ENCODE measurements at regions not wholly inside any gene's neighbourhood (a gene's known extent, or its start where the extent isn't known, plus 50 kb on each side); places are given as distances from the start of the nearest gene placed in this dataset.
"Not testable (repeated sequence)": the region's sequence is repeated elsewhere in the genome, so short reads cannot be mapped to it uniquely, and the experiment has no call there.

DNA sequence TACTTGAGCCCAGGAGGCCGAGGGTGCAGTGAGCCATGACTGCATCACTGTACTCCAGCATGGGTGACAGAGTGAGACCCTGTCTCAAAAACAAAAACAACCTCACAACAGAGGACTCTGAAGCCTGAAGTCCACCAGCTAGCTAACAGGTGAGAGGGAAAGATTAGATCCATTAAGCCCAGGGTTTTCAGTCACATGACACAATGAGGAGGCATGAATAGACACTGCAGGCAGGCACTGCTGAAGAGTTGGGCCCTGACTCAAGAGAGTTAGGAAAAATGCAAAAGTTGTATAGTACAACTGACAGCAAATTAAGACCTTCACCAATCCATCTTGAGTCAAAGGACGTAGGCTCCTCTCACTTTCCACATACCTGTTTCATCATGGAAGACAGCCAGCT is 64.9 kb downstream of the IARS1 start:
- TF ChIP-seq CTCF (IDR thresholded peaks at IDR 0.05), result no peak
- ATAC-seq, result no peak
- Histone ChIP-seq H3K9me3 (peaks cover 6% of the 10 kb centered on the region), H3K4me3 (no peak overlapping the region), H3K4me1 (ENCODE audit: low read depth) (no peaks in the 10 kb centered on the region), H3K36me3 (ENCODE audit: low read depth) (no peaks in the 10 kb centered on the region)
- intact Hi-C loops (cut with DNase I, micrococcal nuclease), result no loop called here
- no peak for DNase-seq

- ATAC-seq, result no peak
- intact Hi-C loops (cut with DNase I, micrococcal nuclease), result no loop called here
- no peaks in the 10 kb centered on the region for H3K4me1 ChIP-seq (ENCODE audit: low read depth)
- H3K36me3 ChIP-seq (ENCODE audit: low read depth), result no peaks in the 10 kb centered on the region
- no peak overlapping the region for H3K4me3 ChIP-seq
- no peak for DNase-seq
- TF ChIP-seq CTCF (IDR thresholded peaks at IDR 0.05), result no peak
- H3K9me3 ChIP-seq, result peaks cover 6% of the 10 kb centered on the region
Observed at GRCh38 chr9:92224177-92224576, 69.3 kb downstream of the IARS1 start.

- no peak for TF ChIP-seq CTCF (IDR thresholded peaks at IDR 0.05)
- ATAC-seq, result no peak
- DNase-seq, result no peak
- Histone ChIP-seq H3K36me3 (ENCODE audit: low read depth) (no peaks in the 10 kb centered on the region), H3K9me3 (peaks cover 6% of the 10 kb centered on the region), H3K4me3 (no peak overlapping the region), H3K4me1 (ENCODE audit: low read depth) (no peaks in the 10 kb centered on the region)
- intact Hi-C loops (cut with DNase I, micrococcal nuclease), result no loop called here
Observed at GRCh38 chr9:92223758-92224157, 69.7 kb downstream of the IARS1 start.

DNA sequence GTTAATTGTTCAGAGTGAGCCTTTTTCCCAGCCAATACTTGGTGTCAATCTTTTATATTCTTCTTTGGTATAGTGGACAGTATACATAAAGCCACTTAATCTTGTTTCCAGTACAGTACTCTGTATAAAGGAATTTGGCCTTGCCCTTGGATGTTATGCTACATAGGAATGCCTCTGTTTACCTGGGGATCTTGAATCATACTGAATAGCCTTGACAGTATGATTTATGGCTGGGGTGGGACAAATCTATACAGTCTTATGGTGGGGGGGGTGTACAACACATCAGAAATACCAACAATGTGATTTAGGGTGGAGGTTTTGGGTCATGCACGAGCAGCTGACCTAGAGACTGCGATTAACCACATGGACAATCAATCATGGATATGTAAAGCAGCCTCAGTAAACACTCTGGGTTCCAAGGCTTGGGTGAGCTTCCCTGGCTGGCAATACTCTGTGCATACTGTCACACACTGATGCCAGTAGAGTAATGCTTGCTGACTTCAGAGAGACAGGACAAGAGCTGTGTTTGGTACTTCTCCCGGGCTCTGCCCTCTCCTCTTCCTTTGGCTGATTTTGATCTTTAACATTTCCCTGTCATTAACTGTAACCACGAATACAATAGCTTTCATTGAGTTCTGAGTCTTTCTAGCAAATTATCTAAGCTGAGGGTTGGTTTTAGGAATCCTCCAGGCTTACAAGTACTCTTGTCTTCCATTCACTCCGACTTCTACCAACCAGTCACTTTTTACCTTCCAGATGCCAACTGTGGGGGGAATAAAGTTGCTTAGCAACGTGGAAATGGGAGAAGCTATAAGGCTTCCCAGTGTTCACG is 84.6 kb downstream of the IARS1 start:
- H3K9me3 ChIP-seq, result no peaks in the 10 kb centered on the region
- no peak overlapping the region for H3K4me3 ChIP-seq
- TF ChIP-seq CTCF (IDR thresholded peaks at IDR 0.05), result no peak
- H3K36me3 ChIP-seq (ENCODE audit: low read depth), result no peaks in the 10 kb centered on the region
- H3K4me1 ChIP-seq (ENCODE audit: low read depth), result no peaks in the 10 kb centered on the region
- ATAC-seq (no peak), DNase-seq (no peak)
- intact Hi-C loops (cut with DNase I, micrococcal nuclease), result no loop called here

DNA sequence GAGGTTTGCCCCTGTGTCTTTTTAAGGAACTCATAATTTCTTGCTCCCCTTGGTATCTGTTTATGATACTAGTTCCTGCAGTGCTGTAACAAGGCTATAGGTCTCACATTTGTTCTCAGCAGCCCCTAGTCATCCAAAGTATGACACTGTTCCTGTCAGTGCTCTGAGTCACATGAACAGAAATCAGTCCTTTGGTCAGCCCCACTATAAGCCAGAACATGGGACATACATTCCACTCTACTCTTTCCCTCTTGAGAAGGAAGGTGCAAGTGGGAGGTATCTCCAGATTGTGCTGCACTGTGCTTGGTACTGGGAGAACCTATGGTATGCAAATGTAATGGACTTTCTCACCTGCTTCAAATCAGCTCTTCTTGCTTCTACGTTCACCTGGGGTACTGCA is 87.0 kb downstream of the IARS1 start:
- DNase-seq (no peak), ATAC-seq (no peak)
- no peak overlapping the region for H3K4me3 ChIP-seq
- no peaks in the 10 kb centered on the region for H3K9me3 ChIP-seq
- intact Hi-C loops (cut with DNase I, micrococcal nuclease), result no loop called here
- no peaks in the 10 kb centered on the region for H3K36me3 ChIP-seq (ENCODE audit: low read depth)
- H3K4me1 ChIP-seq (ENCODE audit: low read depth), result no peaks in the 10 kb centered on the region
- TF ChIP-seq CTCF (IDR thresholded peaks at IDR 0.05), result no peak

DNA sequence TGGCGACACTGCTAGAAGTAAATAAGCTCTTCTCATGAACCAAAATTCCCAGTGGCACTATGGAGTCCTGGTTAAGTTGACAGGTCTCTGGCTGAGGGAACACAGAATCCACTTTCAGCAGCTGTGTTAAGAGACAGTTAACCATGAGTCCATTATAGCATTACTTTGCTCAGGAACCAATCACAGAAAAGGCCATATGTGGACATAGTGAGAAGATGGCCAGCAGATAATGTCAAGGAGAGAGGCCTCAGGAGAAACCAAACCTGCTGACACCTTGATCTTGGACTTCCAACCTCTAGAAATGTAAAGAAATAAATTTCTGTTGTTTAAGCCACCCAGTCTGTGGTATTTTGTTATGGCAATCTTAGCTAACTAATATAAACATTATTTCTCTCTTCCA is 88.7 kb upstream of the SPTLC1 start:
- H3K36me3 ChIP-seq (ENCODE audit: low read depth); H3K9me3 ChIP-seq; ATAC-seq; H3K4me3 ChIP-seq; intact Hi-C loops (cut with DNase I, micrococcal nuclease); DNase-seq; H3K4me1 ChIP-seq (ENCODE audit: low read depth): not testable (repeated sequence)

DNA sequence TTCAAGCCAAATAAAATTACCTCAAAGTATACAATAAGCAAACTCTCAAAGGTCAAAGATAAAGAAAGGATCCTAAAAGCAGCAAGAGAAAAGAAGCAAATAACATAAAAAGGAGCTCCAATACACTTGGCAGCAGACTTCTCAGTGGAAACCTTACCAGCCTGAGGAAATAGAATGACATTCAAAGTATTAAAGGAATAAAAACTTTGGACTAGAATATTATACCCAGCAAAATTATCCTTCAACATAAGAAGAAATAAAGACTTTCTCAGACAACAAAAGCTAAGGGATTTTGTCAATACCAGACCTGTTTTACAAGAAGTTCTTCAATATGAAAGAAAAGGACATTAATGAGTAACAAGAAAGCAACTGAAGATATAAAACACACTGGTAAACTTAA is 83.0 kb upstream of the SPTLC1 start:
- ATAC-seq; DNase-seq; intact Hi-C loops (cut with DNase I, micrococcal nuclease); H3K9me3 ChIP-seq; H3K4me1 ChIP-seq (ENCODE audit: low read depth); H3K4me3 ChIP-seq; H3K36me3 ChIP-seq (ENCODE audit: low read depth): not testable (repeated sequence)

Measured in mucosa of descending colon (tissue), 3 donors.